Spleen (tissue), 11 donors: ENCODE measurements at regions not wholly inside any gene's neighbourhood (a gene's known extent, or its start where the extent isn't known, plus 50 kb on each side); places are given as distances from the start of the nearest gene placed in this dataset.

Experiments used
- DNase-seq: peaks from one replicate; pipeline ENCODE4 v3.0.0-alpha.2; 2020
- H3K27ac ChIP-seq, 8 donors: fragments of 200-600 bp; sonication (generic) in 7 of 8; 1 replicate in 4 of 8; 2 replicates in 4 of 8; pipeline versions ENCODE4 v1.5.0 to v1.8.0; 2016 to 2021; ENCODE audit warnings: inconsistent platforms in 4 of 8, mild to moderate bottlenecking in 4 of 8, moderate library complexity in 1 of 8
- H3K27me3 ChIP-seq, 7 donors: fragments of 200-600 bp; sonication (generic) in 6 of 7; replicated peaks in 1 of 7; 1 replicate in 4 of 7; 2 replicates in 3 of 7; pipeline versions ENCODE4 v1.5.0 to v1.8.0; 2016 to 2021; ENCODE audit warnings: inconsistent platforms in 3 of 7, mild to moderate bottlenecking in 1 of 7
- H3K36me3 ChIP-seq, 6 donors: fragments of 200-600 bp; sonication (generic) in 5 of 6; 1 replicate in 4 of 6; 2 replicates in 2 of 6; pipeline versions ENCODE4 v1.5.0 to v1.8.0; 2016 to 2021; ENCODE audit warnings: inconsistent platforms in 2 of 6
- H3K4me1 ChIP-seq, 6 donors: fragments of 200-600 bp; sonication (generic) in 5 of 6; 1 replicate in 3 of 6; 2 replicates in 3 of 6; pipeline versions ENCODE4 v1.5.0 to v1.8.0; 2016 to 2021; ENCODE audit warnings: inconsistent platforms in 3 of 6
- H3K4me3 ChIP-seq, 8 donors: fragments of 200-600 bp; sonication (generic) in 7 of 8; 1 replicate in 4 of 8; 2 replicates in 4 of 8; pipeline versions ENCODE4 v1.5.0 to v1.8.0; 2016 to 2021; ENCODE audit warnings: inconsistent platforms in 4 of 8, mild to moderate bottlenecking in 4 of 8, moderate library complexity in 2 of 8
- H3K9me3 ChIP-seq, 8 donors: fragments of 200-600 bp; sonication (generic) in 7 of 8; 1 replicate in 4 of 8; 2 replicates in 4 of 8; pipeline versions ENCODE4 v1.5.0 to v1.8.0; 2016 to 2021; ENCODE audit warnings: inconsistent platforms in 4 of 8
- POLR2A ChIP-seq, 3 donors: fragments of 450-650 bp; IDR thresholded peaks; one replicate each; pipeline ENCODE4 v1.5.1; 2017; ENCODE audit warnings: antibody characterized with exemption in 3 of 3, mild to moderate bottlenecking in 1 of 3
- POLR2AphosphoS5 ChIP-seq, 3 donors: sonication (generic); formaldehyde crosslinking; IDR thresholded peaks; one replicate each; pipeline ENCODE4 v1.5.1; 2017; ENCODE audit warnings: antibody characterized with exemption in 3 of 3
- WGBS, 5 donors: extraction: QIAGEN DNeasy Blood & Tissue Kit in 3 of 5; methylation state at CpG; one replicate each; pipeline versions ENCODE4 v1.1.5 to v1.1.7; 2013 to 2018; 5-methylcytosine and 5-hydroxymethylcytosine counted together
- intact Hi-C: fragments of 100-400 bp; cut with DNase I; formaldehyde crosslinking; loops from one replicate; pipeline ENCODE4 v1.15.0; 2023; ENCODE audit warnings: low total_unique reads
- TF ChIP-seq, protein P1 (sequence below), 11 experiments: fragments of 200-600 bp in 7 of 11; fragments of 450-650 bp in 4 of 11; sonication (generic) in 4 of 11; IDR thresholded peaks in 8 of 11; conservative IDR thresholded peaks in 3 of 11; 1 replicate in 7 of 11; 2 replicates in 4 of 11; pipeline versions ENCODE4 v1.4.0 to v1.8.0; 2016 to 2021; ENCODE audit warnings: antibody characterized with exemption in 11 of 11, inconsistent platforms in 4 of 11, mild to moderate bottlenecking in 1 of 11
- donor health status: healthy with polysubstance abuse.
- donor health status: DM: no; HTN: no; CAD: no; lungs with moderate emphysema.
- donor health status: DM: no; HTN: no; CAD: no.
- donor health status: Bipolar disorder and iron deficiency.
- donor health status: healthy.
- donor health status: DM: no; HTN: no; CAD: no.
- donor health status: DM: yes; HTN: yes; CAD: no.

- no peak overlapping the region for H3K27ac ChIP-seq
- no peak overlapping the region for H3K4me3 ChIP-seq
- no peak for DNase-seq
- H3K27me3 ChIP-seq = no peaks in the 10 kb centered on the region
- 66 to 86% (median 73%) methylated on average over 3 of the region's 3 CpGs for WGBS, 5 donors
- TF ChIP-seq POLR2AphosphoS5 (IDR thresholded peaks at IDR 0.05) (no peak), POLR2A (IDR thresholded peaks at IDR 0.05) (no peak)
- TF ChIP-seq, protein P1, sequence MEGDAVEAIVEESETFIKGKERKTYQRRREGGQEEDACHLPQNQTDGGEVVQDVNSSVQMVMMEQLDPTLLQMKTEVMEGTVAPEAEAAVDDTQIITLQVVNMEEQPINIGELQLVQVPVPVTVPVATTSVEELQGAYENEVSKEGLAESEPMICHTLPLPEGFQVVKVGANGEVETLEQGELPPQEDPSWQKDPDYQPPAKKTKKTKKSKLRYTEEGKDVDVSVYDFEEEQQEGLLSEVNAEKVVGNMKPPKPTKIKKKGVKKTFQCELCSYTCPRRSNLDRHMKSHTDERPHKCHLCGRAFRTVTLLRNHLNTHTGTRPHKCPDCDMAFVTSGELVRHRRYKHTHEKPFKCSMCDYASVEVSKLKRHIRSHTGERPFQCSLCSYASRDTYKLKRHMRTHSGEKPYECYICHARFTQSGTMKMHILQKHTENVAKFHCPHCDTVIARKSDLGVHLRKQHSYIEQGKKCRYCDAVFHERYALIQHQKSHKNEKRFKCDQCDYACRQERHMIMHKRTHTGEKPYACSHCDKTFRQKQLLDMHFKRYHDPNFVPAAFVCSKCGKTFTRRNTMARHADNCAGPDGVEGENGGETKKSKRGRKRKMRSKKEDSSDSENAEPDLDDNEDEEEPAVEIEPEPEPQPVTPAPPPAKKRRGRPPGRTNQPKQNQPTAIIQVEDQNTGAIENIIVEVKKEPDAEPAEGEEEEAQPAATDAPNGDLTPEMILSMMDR (IDR thresholded peaks at IDR 0.05 in 8 of 11, conservative IDR thresholded peaks at IDR 0.05 in 3 of 11) = no peak
- H3K4me1 ChIP-seq = no peaks in the 10 kb centered on the region
- H3K36me3 ChIP-seq = no peaks in the 10 kb centered on the region
- intact Hi-C loops = no loop called here
- H3K9me3 ChIP-seq = peaks cover 0 to 31% (median 3%) of the 10 kb centered on the region in 8 donors
Observed at GRCh38 chr13:81393110-81393509, 1052.2 kb upstream of the SPRY2 start.

- no peak for DNase-seq
- Histone ChIP-seq H3K9me3 (peaks cover 0 to 39% (median 0%) of the 10 kb centered on the region in 8 donors), H3K4me3 (no peak overlapping the region), H3K36me3 (no peaks in the 10 kb centered on the region), H3K27me3 (no peaks in the 10 kb centered on the region), H3K4me1 (no peaks in the 10 kb centered on the region), H3K27ac (no peak overlapping the region)
- 31 to 58% (median 48%) methylated on average over 1 of the region's 1 CpG for WGBS, 5 donors
- TF ChIP-seq, protein P1 (IDR thresholded peaks at IDR 0.05 in 8 of 11, conservative IDR thresholded peaks at IDR 0.05 in 3 of 11) = no peak
- no peak for TF ChIP-seq POLR2AphosphoS5 (IDR thresholded peaks at IDR 0.05)
- TF ChIP-seq POLR2A (IDR thresholded peaks at IDR 0.05) = no peak
- intact Hi-C loops = no loop called here
Observed at GRCh38 chr13:81388400-81388799, 1047.5 kb upstream of the SPRY2 start.

DNA sequence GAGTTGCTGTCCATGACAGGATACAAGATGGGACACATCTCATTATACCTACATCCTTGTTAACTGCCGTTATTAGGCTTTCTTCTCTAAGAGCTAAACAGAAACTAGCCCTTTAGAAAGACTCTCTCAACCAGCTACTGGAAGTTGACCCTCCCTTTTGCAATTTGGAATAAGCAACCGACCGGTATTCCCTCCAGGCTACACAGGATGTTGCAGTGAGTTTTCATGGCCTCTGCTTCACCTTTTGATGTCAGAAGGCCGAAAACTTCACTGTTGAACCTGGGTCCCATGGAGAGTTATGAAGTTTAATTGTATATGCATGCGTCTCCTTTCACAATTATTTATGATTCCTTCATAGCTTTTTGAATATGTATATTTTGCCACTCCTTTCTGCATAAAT is 1042.5 kb upstream of the SPRY2 start:
- Histone ChIP-seq H3K27me3 (no peaks in the 10 kb centered on the region), H3K4me1 (no peaks in the 10 kb centered on the region), H3K4me3 (no peak overlapping the region), H3K9me3 (peaks cover 0 to 14% (median 2%) of the 10 kb centered on the region in 8 donors), H3K36me3 (no peaks in the 10 kb centered on the region), H3K27ac (no peak overlapping the region)
- 80 to 89% (median 83%) methylated on average over 5 of the region's 5 CpGs for WGBS, 5 donors
- TF ChIP-seq POLR2AphosphoS5 (IDR thresholded peaks at IDR 0.05) = no peak
- TF ChIP-seq POLR2A (IDR thresholded peaks at IDR 0.05) = no peak
- TF ChIP-seq, protein P1 (IDR thresholded peaks at IDR 0.05 in 8 of 11, conservative IDR thresholded peaks at IDR 0.05 in 3 of 11) = no peak
- no peak for DNase-seq
- intact Hi-C loops = no loop called here

- Histone ChIP-seq H3K27ac (no peak overlapping the region), H3K27me3 (no peaks in the 10 kb centered on the region), H3K36me3 (no peaks in the 10 kb centered on the region), H3K9me3 (peaks cover 0 to 14% (median 2%) of the 10 kb centered on the region in 8 donors), H3K4me3 (no peak overlapping the region), H3K4me1 (no peaks in the 10 kb centered on the region)
- intact Hi-C loops = no loop called here
- no peak for TF ChIP-seq POLR2A (IDR thresholded peaks at IDR 0.05)
- TF ChIP-seq POLR2AphosphoS5 (IDR thresholded peaks at IDR 0.05) = no peak
- TF ChIP-seq, protein P1 (IDR thresholded peaks at IDR 0.05 in 8 of 11, conservative IDR thresholded peaks at IDR 0.05 in 3 of 11) = no peak
- no peak for DNase-seq
- WGBS, 5 donors = 61 to 87% (median 80%) methylated on average over 1 of the region's 1 CpG
Observed at GRCh38 chr13:81382246-81382645, 1041.3 kb upstream of the SPRY2 start.
